T-helper 9 cell (primary cell): ENCODE measurements at regions not wholly inside any gene's neighbourhood (a gene's known extent, or its start where the extent isn't known, plus 50 kb on each side); places are given as distances from the start of the nearest gene placed in this dataset.
"Not testable (repeated sequence)": the region's sequence is repeated elsewhere in the genome, so short reads cannot be mapped to it uniquely, and the experiment has no call there.

ENCODE experiments used
- DNase-seq: peaks from one replicate; pipeline ENCODE4 v3.0.0-alpha.2; 2020

DNA sequence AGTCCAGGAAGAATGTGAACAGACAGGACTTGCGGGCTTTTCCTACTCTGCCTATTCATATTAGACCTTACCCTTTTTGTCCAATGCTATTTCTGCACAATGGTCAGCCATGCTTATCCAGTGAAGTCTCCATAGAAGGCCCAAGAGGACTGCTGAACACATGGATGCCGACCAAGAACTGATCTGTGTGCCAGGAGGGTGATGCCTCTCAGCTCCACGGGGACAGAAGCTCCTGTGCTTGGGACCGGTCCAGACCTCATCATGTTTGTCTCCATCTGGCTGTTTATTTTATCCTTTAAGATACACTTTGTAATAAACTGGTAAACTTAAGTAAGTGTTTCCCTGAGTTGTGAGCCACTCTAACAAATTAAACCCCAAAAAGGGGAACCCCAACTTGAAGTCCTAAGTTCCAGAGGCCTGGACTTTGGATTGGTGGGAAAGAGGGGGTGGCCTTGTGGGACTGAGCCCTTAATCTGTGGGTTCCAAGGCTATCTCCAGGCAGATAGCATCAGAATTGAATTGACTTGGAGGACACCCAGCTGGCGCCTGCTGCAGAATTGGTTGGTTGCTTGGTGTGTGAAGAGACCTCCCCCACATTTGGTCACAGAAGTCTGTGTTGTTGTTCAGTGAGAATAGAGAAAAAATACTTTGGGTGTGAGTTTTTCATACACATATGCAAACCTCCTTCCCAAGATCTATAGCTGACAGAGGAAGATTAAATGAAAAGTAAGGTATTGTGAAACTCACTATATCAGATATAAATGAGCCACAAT, 57.9 kb upstream of the ANKH start:
- DNase-seq, result no peak

DNA sequence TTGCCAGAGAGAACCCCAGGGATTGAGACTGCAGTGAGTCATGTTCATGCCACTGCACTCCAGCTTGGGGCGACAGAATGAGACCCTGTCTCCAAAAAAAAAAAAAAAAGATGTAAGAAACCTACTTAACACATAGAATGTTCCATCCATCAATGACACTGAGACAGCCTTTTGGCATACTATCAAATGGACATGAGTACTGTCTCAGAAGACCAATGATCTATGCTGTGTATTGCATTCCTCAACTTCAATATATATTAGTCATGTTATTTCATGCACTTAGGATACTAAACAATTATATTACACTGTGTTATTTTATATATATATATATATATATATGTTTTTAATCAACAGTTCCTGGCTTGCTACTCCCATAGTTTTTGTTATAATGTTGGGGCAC, 57.1 kb upstream of the ANKH start:
- DNase-seq, result no peak

DNA sequence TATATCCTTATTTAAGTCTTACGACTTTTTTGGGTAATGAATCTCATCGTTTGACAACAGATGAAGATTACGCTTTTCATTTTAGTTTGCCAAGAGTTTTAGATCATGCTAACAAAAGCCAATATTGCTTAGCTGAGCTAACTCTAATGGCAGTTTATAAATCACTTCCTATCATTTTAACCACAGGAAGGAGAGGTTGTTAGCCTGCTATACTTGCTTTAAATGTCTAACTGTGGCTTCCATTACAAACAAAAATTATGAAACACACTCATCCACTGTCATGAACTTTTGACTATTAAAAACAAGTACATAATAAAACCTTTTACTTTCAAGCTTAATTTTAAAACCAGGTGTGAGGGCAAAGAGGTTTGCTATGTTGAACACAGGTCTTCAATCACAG, 53.7 kb upstream of the ANKH start:
- no peak for DNase-seq

DNA sequence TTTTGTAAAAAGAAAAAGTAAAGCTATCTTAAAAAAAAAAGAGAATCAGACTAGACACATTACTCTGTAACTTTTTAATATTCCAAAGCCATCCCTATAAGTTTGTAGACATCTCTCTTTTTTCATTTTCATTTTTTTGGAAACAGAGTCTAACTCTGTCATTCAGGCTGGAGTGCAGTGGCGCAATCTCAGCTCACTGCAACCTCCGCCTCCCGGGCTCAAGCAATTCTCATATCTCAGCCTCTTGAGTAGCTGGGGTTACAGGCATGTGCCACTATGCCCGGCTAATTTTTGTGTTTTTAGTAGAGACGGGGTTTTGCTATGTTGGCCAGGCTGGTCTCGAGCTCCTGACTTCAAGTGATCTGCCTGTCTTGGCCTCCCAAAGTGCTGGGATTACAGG, 51.4 kb upstream of the ANKH start:
- DNase-seq, result not testable (repeated sequence)

DNA sequence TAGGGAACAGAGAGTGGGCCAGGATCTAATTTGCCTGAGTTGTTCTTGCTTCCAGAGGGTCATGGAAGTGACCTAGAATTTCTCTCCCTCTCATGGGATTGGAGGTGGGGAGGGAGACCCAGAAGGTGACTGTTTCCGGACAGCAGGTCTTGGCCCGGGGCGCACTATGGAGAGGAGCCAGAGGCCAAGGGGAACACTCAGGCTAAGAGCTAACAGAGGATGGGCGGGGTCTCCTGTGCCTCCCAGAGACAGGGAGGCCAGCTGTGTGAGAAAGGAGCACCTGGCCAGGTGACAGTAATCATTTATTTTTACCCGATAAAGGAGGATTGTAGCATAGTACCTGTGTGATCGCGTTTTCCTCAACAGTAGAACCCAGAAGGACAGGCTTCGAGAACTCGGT, 50.9 kb upstream of the ANKH start:
- DNase-seq, result no peak
